Right atrium auricular region (tissue), 2 donors: ENCODE measurements at regions not wholly inside any gene's neighbourhood (a gene's known extent, or its start where the extent isn't known, plus 50 kb on each side); places are given as distances from the start of the nearest gene placed in this dataset.
"Not testable (repeated sequence)": the region's sequence is repeated elsewhere in the genome, so short reads cannot be mapped to it uniquely, and the experiment has no call there.

Experiments
- DNase-seq: peaks from one replicate; pipeline ENCODE4 v3.0.0-alpha.2; 2019; ENCODE audit warnings: low spot score
- H3K27ac ChIP-seq, 2 donors: fragments of 200-600 bp; sonication (generic); 1 replicate in 1 of 2; 2 replicates in 1 of 2; pipeline ENCODE4 v1.5.1; 2016 to 2019
- H3K27me3 ChIP-seq, 2 donors: fragments of 200-600 bp; sonication (generic); one replicate each; pipeline versions ENCODE4 v1.5.1 to v1.6.0; 2017 to 2019
- H3K36me3 ChIP-seq: fragments of 200-600 bp; sonication (generic); one replicate; pipeline ENCODE4 v1.5.1; 2016
- H3K4me1 ChIP-seq, 2 donors: fragments of 200-600 bp; sonication (generic); one replicate each; pipeline versions ENCODE4 v1.5.1 to v1.6.0; 2017 to 2019
- H3K4me3 ChIP-seq, 2 donors: fragments of 200-600 bp; sonication (generic); 1 replicate in 1 of 2; 2 replicates in 1 of 2; pipeline ENCODE4 v1.5.1; 2017 to 2019; ENCODE audit warnings: mild to moderate bottlenecking in 1 of 2, moderate library complexity in 1 of 2
- H3K9me3 ChIP-seq, 2 donors: fragments of 200-600 bp; sonication (generic); one replicate each; pipeline ENCODE4 v1.5.1; 2019
- CTCF ChIP-seq, 2 donors: fragments of 200-600 bp; sonication (generic); IDR thresholded peaks; one replicate each; pipeline ENCODE4 v1.5.1; 2019; ENCODE audit warnings: antibody characterized with exemption in 2 of 2

- no peaks in the 10 kb centered on the region for H3K4me1 ChIP-seq
- DNase-seq, result no peak
- H3K36me3 ChIP-seq, result no peaks in the 10 kb centered on the region
- no peaks in the 10 kb centered on the region for H3K27me3 ChIP-seq
- no peaks in the 10 kb centered on the region for H3K9me3 ChIP-seq
- TF ChIP-seq CTCF (IDR thresholded peaks at IDR 0.05), result no peak
- H3K4me3 ChIP-seq, result no peak overlapping the region
- H3K27ac ChIP-seq, result no peak overlapping the region
Observed at GRCh38 chr2:200193331-200193730, 113.2 kb upstream of the SPATS2L start.

GRCh38 chr2:200193791-200194190 is 112.7 kb upstream of the SPATS2L start:
- no peak for DNase-seq
- Histone ChIP-seq H3K4me3 (no peak overlapping the region), H3K27ac (no peak overlapping the region), H3K36me3 (no peaks in the 10 kb centered on the region), H3K9me3 (no peaks in the 10 kb centered on the region), H3K4me1 (no peaks in the 10 kb centered on the region), H3K27me3 (no peaks in the 10 kb centered on the region)
- TF ChIP-seq CTCF (IDR thresholded peaks at IDR 0.05), result no peak

- DNase-seq, result no peak
- Histone ChIP-seq H3K4me1 (no peaks in the 10 kb centered on the region), H3K27me3 (no peaks in the 10 kb centered on the region), H3K36me3 (no peaks in the 10 kb centered on the region), H3K9me3 (no peaks in the 10 kb centered on the region), H3K4me3 (no peak overlapping the region), H3K27ac (no peak overlapping the region)
- no peak for TF ChIP-seq CTCF (IDR thresholded peaks at IDR 0.05)
Observed at GRCh38 chr2:200194746-200195145, 111.7 kb upstream of the SPATS2L start.

- Histone ChIP-seq H3K9me3 (no peaks in the 10 kb centered on the region), H3K36me3 (no peaks in the 10 kb centered on the region), H3K27me3 (no peaks in the 10 kb centered on the region), H3K4me1 (no peaks in the 10 kb centered on the region), H3K27ac (no peak overlapping the region), H3K4me3 (no peak overlapping the region)
- no peak for TF ChIP-seq CTCF (IDR thresholded peaks at IDR 0.05)
- no peak for DNase-seq
Observed at GRCh38 chr2:200199005-200199404, 107.5 kb upstream of the SPATS2L start.

GRCh38 chr2:200199576-200200263 is 106.8 kb upstream of the SPATS2L start:
- H3K36me3 ChIP-seq, result no peaks in the 10 kb centered on the region
- H3K4me1 ChIP-seq, result no peaks in the 10 kb centered on the region
- no peaks in the 10 kb centered on the region for H3K9me3 ChIP-seq
- no peak for TF ChIP-seq CTCF (IDR thresholded peaks at IDR 0.05)
- H3K27me3 ChIP-seq, result no peaks in the 10 kb centered on the region
- no peak overlapping the region for H3K4me3 ChIP-seq
- H3K27ac ChIP-seq, result no peak overlapping the region
- no peak for DNase-seq

GRCh38 chr2:200201839-200202238 is 104.7 kb upstream of the SPATS2L start:
- not testable (repeated sequence) for H3K27ac ChIP-seq, H3K9me3 ChIP-seq, H3K4me1 ChIP-seq, H3K4me3 ChIP-seq, DNase-seq, H3K27me3 ChIP-seq, H3K36me3 ChIP-seq
